A549 (cell line): ENCODE measurements at regions not wholly inside any gene's neighbourhood (a gene's known extent, or its start where the extent isn't known, plus 50 kb on each side); places are given as distances from the start of the nearest gene placed in this dataset.

Source experiments
- ATAC-seq, 2 experiments: fragments of 200-7000 bp in 1 of 2; fragments of >200 bp in 1 of 2; cut with Nextera tagmentation in 1 of 2; cut with Tn5 transposase in 1 of 2; 3 replicates each; pipeline versions ENCODE4 v1.8.0 to v1.9.1; 2018 to 2020; ENCODE audit warnings: mild to moderate bottlenecking in 1 of 2, moderate library complexity in 1 of 2
- CTCF ChIA-PET: fragments of 300-600 bp; sonication (Branson Sonifier 250); formaldehyde crosslinking; extraction: SDS; loops from one replicate; lab custom pipeline; 2021; ENCODE audit warnings: antibody characterized with exemption, inconsistent platforms; lab: Yijun Ruan, JAX
- POLR2A ChIA-PET: fragments of 350-600 bp; formaldehyde crosslinking; extraction: SDS; loops from one replicate; lab custom pipeline; 2021; ENCODE audit warnings: antibody characterized with exemption, inconsistent platforms; lab: Yijun Ruan, JAX
- DNase-seq, 2 experiments: peaks; one replicate each; pipeline versions ENCODE4 v3.0.0 to v3.0.0-alpha.2; 2011 to 2016; ENCODE audit warnings: low read depth in 1 of 2, low spot score in 1 of 2
- FAIRE-seq: peaks from 2 replicates; lab custom pipeline; 2011; peaks lifted over from hg19 to GRCh38; lab: Jason Lieb, UNC
- H3K27ac ChIP-seq, 2 experiments: fragments of >200 bp; sonication (Bioruptor Twin); formaldehyde crosslinking; 3 replicates each; pipeline ENCODE4 v1.5.1; 2016 to 2017
- H3K4me1 ChIP-seq: fragments of >200 bp; sonication (Bioruptor Twin); formaldehyde crosslinking; 3 replicates; pipeline ENCODE4 v1.6.1; 2016
- H3K4me2 ChIP-seq: fragments of >200 bp; sonication (Bioruptor Twin); formaldehyde crosslinking; 3 replicates; pipeline ENCODE4 v1.6.1; 2016
- H3K4me3 ChIP-seq: fragments of >200 bp; sonication (Bioruptor Twin); formaldehyde crosslinking; 3 replicates; pipeline ENCODE4 v1.5.1; 2016
- H3K9me3 ChIP-seq: fragments of >200 bp; sonication (Bioruptor Twin); formaldehyde crosslinking; 3 replicates; pipeline ENCODE4 v1.6.1; 2016
- BHLHE40 ChIP-seq: IDR thresholded peaks from 2 replicates; pipeline ENCODE4 v1.6.1; 2012; ENCODE audit warnings: low read depth, low read length, inconsistent platforms
- CBX2 ChIP-seq: fragments of 200-600 bp; sonication (generic); IDR thresholded peaks from 2 replicates; pipeline ENCODE4 v1.6.1; 2016; ENCODE audit warnings: low read depth, mild to moderate bottlenecking, borderline replicate concordance
- CBX8 ChIP-seq: fragments of 200-600 bp; sonication (generic); IDR thresholded peaks from 2 replicates; pipeline ENCODE4 v1.6.1; 2016
- CEBPB ChIP-seq, 2 experiments: fragments of >200 bp in 1 of 2; sonication (Bioruptor Twin) in 1 of 2; formaldehyde crosslinking in 1 of 2; IDR thresholded peaks; 2 replicates each; pipeline ENCODE4 v1.6.1; 2012 to 2016
- CHD2 ChIP-seq: fragments of 150-350 bp; IDR thresholded peaks from 2 replicates; pipeline ENCODE4 v1.6.1; 2014; ENCODE audit warnings: low read length; ENCODE audit not compliant: partially characterized antibody
- CTCF ChIP-seq: fragments of >200 bp; sonication (Bioruptor Twin); formaldehyde crosslinking; IDR thresholded peaks from 3 replicates; pipeline ENCODE4 v1.5.1; 2016
- E2F6 ChIP-seq: IDR thresholded peaks from 2 replicates; pipeline ENCODE4 v1.6.1; 2012; ENCODE audit warnings: low read depth, borderline replicate concordance
- ELK1 ChIP-seq: fragments of 150-350 bp; IDR thresholded peaks from 2 replicates; pipeline ENCODE4 v1.6.1; 2014; ENCODE audit warnings: low read depth, mild to moderate bottlenecking, low read length
- EP300 ChIP-seq, 2 experiments: fragments of >200 bp; sonication (Bioruptor Twin); formaldehyde crosslinking; IDR thresholded peaks; 2 replicates in 1 of 2; 3 replicates in 1 of 2; pipeline ENCODE4 v1.6.1; 2016 to 2017
- FOXS1 ChIP-seq: fragments of 250-450 bp; sonication (Bioruptor Pico); IDR thresholded peaks from 2 replicates; pipeline ENCODE4 v1.5.0; 2020; ENCODE audit warnings: mild to moderate bottlenecking, moderate library complexity
- GATA3 ChIP-seq: IDR thresholded peaks from 2 replicates; pipeline ENCODE4 v1.6.1; 2012; ENCODE audit warnings: borderline replicate concordance
- HDAC2 ChIP-seq: fragments of 200-600 bp; sonication (generic); IDR thresholded peaks from 2 replicates; pipeline ENCODE4 v1.6.1; 2016
- HOXB5 ChIP-seq: fragments of 250-450 bp; sonication (Bioruptor Pico); IDR thresholded peaks from 2 replicates; pipeline ENCODE4 v1.5.0; 2020; ENCODE audit warnings: mild to moderate bottlenecking, moderate library complexity
- JUN ChIP-seq, 2 experiments: fragments of >200 bp; sonication (Bioruptor Twin); formaldehyde crosslinking; IDR thresholded peaks; 2 replicates in 1 of 2; 3 replicates in 1 of 2; pipeline ENCODE4 v1.6.1; 2016 to 2017
- KDM1A ChIP-seq: fragments of 200-600 bp; sonication (generic); IDR thresholded peaks from 2 replicates; pipeline ENCODE4 v1.6.1; 2016; ENCODE audit warnings: low read depth, mild to moderate bottlenecking
- NR3C1 ChIP-seq: fragments of >200 bp; sonication (Bioruptor Twin); formaldehyde crosslinking; IDR thresholded peaks from 3 replicates; pipeline ENCODE4 v1.6.1; 2017
- POLR2A ChIP-seq: IDR thresholded peaks from 2 replicates; pipeline ENCODE4 v1.6.1; 2012; ENCODE audit warnings: mild to moderate bottlenecking, low read length
- RAD21 ChIP-seq, 2 experiments: fragments of >200 bp in 1 of 2; sonication (Bioruptor Twin) in 1 of 2; formaldehyde crosslinking in 1 of 2; IDR thresholded peaks in 1 of 2; conservative IDR thresholded peaks in 1 of 2; 2 replicates in 1 of 2; 3 replicates in 1 of 2; pipeline ENCODE4 v1.6.1; 2012 to 2018; ENCODE audit warnings: inconsistent platforms in 1 of 2
- RCOR1 ChIP-seq: fragments of 150-350 bp; IDR thresholded peaks from 2 replicates; pipeline ENCODE4 v1.6.1; 2014; ENCODE audit warnings: antibody characterized with exemption, low read length, low read depth
- RFX5 ChIP-seq: fragments of 450-650 bp; IDR thresholded peaks from 2 replicates; pipeline ENCODE4 v1.7.1; 2014; ENCODE audit warnings: antibody characterized with exemption, mild to moderate bottlenecking, moderate library complexity
- SMC3 ChIP-seq: fragments of >200 bp; sonication (Bioruptor Twin); formaldehyde crosslinking; IDR thresholded peaks from 3 replicates; pipeline ENCODE4 v1.6.1; 2018; ENCODE audit warnings: inconsistent platforms
- TP53 ChIP-seq: fragments of 250-450 bp; sonication (Bioruptor Pico); IDR thresholded peaks from 2 replicates; pipeline ENCODE4 v1.5.0; 2021; ENCODE audit warnings: mild to moderate bottlenecking, moderate library complexity
- ZFP36 ChIP-seq: fragments of 450-650 bp; IDR thresholded peaks from 2 replicates; pipeline ENCODE4 v1.6.1; 2014; ENCODE audit warnings: borderline replicate concordance; ENCODE audit not compliant: partially characterized antibody
- ZSCAN20 ChIP-seq: fragments of 250-450 bp; sonication (Bioruptor Pico); IDR thresholded peaks from 2 replicates; pipeline ENCODE4 v1.8.0; 2022; ENCODE audit warnings: mild to moderate bottlenecking, moderate library complexity
- WGBS: methylation state at CpG from one replicate; pipeline ENCODE4 v1.1.6; 2017; ENCODE audit errors: missing lambda C conversion rate; 5-methylcytosine and 5-hydroxymethylcytosine counted together
- TF ChIP-seq, protein P1 (sequence below): fragments of >200 bp; sonication (Bioruptor Twin); formaldehyde crosslinking; IDR thresholded peaks from 3 replicates; pipeline ENCODE4 v1.6.1; 2016

- no peak for FAIRE-seq
- POLR2A ChIA-PET = no interaction called here
Observed at GRCh38 chr16:51244887-51245657, 94.0 kb upstream of the SALL1 start.

DNA sequence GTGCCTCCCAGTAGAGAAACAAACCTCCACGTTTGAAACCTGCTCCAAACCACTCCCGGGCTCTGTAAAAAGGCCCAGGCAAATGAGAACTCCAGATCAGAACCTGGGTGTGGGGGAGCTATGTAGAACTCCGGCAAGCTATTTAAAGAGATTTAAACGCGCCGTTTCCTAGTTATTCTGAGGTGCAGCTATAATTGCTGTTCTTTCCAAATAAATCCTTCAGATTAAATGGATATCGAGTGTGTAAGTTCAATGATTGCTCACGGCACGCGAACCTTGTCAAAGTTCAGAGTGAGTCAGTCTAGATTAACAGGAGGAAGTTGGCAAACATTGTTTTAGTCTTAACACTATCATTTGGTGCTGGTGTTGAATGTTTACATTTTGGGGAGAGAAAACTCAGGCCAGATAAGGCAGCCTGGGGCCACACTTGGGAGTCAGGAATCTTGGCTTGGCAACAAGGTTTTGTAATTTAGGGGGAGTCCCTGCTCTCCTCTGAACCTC, 92.9 kb upstream of the SALL1 start:
- Histone ChIP-seq H3K27ac (no peak overlapping the region), H3K4me2 (peak overlapping the region; percentile 56), H3K9me3 (no peaks in the 10 kb centered on the region), H3K4me3 (no peak overlapping the region), H3K4me1 (peaks cover 10% of the 10 kb centered on the region)
- TF ChIP-seq CBX8 = no peak
- TF ChIP-seq JUN (IDR thresholded peaks at IDR 0.05) = no peak
- no peak for TF ChIP-seq HDAC2
- no peak for TF ChIP-seq ZSCAN20 (CRISPR knock-in tag)
- TF ChIP-seq GATA3 = no peak
- TF ChIP-seq FOXS1 (CRISPR knock-in tag) = no peak
- no peak for TF ChIP-seq CHD2
- no peak for TF ChIP-seq E2F6
- TF ChIP-seq POLR2A = no peak
- TF ChIP-seq CTCF = no peak
- TF ChIP-seq ZFP36 = no peak
- TF ChIP-seq ELK1 = no peak
- TF ChIP-seq EP300 (IDR thresholded peaks at IDR 0.05) = no peak
- ChIA-PET POLR2A (no interaction called here), CTCF (interaction anchor here (0.6 kb wide), 1 partner anchor 360 kb away, joined by 3 read pairs; no protein-coding TSS in a partner anchor)
- DNase-seq (peak; percentile 11 to 28), ATAC-seq (peak in 1 of 2 experiments; percentile 39; a peak in 1 of 6 replicates), FAIRE-seq (no peak)
- 3% methylated on average over 10 of the region's 10 CpGs for WGBS

More at GRCh38 chr16:51244887-51245657, 94.0 kb upstream of the SALL1 start:
- Histone ChIP-seq H3K4me1 (peaks cover 10% of the 10 kb centered on the region), H3K27ac (no peak overlapping the region), H3K4me3 (no peak overlapping the region), H3K9me3 (no peaks in the 10 kb centered on the region), H3K4me2 (no peak overlapping the region)
- ATAC-seq (no peak), DNase-seq (no peak)
- CTCF ChIA-PET = interaction anchor here (0.6 to 0.9 kb wide), 2 partner anchors 161 to 499 kb away, joined by 3 read pairs; no protein-coding TSS in a partner anchor
- no peak for TF ChIP-seq SMC3
- TF ChIP-seq BHLHE40 = no peak
- no peak for TF ChIP-seq HDAC2
- no peak for TF ChIP-seq TP53 (CRISPR knock-in tag)
- TF ChIP-seq ZFP36 = no peak
- TF ChIP-seq HOXB5 (CRISPR knock-in tag) = no peak
- no peak for TF ChIP-seq JUN (IDR thresholded peaks at IDR 0.05)
- TF ChIP-seq KDM1A = no peak
- TF ChIP-seq, protein P1, sequence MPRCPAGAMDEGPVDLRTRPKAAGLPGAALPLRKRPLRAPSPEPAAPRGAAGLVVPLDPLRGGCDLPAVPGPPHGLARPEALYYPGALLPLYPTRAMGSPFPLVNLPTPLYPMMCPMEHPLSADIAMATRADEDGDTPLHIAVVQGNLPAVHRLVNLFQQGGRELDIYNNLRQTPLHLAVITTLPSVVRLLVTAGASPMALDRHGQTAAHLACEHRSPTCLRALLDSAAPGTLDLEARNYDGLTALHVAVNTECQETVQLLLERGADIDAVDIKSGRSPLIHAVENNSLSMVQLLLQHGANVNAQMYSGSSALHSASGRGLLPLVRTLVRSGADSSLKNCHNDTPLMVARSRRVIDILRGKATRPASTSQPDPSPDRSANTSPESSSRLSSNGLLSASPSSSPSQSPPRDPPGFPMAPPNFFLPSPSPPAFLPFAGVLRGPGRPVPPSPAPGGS = no peak
- no peak for TF ChIP-seq CTCF
- TF ChIP-seq CEBPB (IDR thresholded peaks at IDR 0.05) = no peak
- no peak for TF ChIP-seq RAD21 (conservative IDR thresholded peaks at IDR 0.05 in 1 of 2, IDR thresholded peaks at IDR 0.05 in 1 of 2)
- no peak for TF ChIP-seq CBX2
- no peak for TF ChIP-seq RFX5
- TF ChIP-seq NR3C1 = no peak
- no peak for TF ChIP-seq RCOR1
- 54% methylated on average over 24 of the region's 24 CpGs for WGBS
